Omental fat pad (tissue), 3 donors: ENCODE measurements at regions not wholly inside any gene's neighbourhood (a gene's known extent, or its start where the extent isn't known, plus 50 kb on each side); places are given as distances from the start of the nearest gene placed in this dataset.

Experiments used
- ATAC-seq: fragments of 150-250 bp; one replicate; pipeline ENCODE4 v1.9.1; 2016; ENCODE audit warnings: mild to moderate bottlenecking, moderate library complexity; ENCODE audit not compliant: low FRiP score
- DNase-seq: peaks from one replicate; pipeline ENCODE4 v3.0.0-alpha.2; 2019; ENCODE audit warnings: low spot score
- TF ChIP-seq, protein P1 (sequence below), 3 donors: fragments of 450-650 bp; IDR thresholded peaks; one replicate each; pipeline ENCODE4 v1.5.1; 2016 to 2017; ENCODE audit warnings: antibody characterized with exemption in 3 of 3, mild to moderate bottlenecking in 3 of 3, moderate library complexity in 2 of 3

DNA sequence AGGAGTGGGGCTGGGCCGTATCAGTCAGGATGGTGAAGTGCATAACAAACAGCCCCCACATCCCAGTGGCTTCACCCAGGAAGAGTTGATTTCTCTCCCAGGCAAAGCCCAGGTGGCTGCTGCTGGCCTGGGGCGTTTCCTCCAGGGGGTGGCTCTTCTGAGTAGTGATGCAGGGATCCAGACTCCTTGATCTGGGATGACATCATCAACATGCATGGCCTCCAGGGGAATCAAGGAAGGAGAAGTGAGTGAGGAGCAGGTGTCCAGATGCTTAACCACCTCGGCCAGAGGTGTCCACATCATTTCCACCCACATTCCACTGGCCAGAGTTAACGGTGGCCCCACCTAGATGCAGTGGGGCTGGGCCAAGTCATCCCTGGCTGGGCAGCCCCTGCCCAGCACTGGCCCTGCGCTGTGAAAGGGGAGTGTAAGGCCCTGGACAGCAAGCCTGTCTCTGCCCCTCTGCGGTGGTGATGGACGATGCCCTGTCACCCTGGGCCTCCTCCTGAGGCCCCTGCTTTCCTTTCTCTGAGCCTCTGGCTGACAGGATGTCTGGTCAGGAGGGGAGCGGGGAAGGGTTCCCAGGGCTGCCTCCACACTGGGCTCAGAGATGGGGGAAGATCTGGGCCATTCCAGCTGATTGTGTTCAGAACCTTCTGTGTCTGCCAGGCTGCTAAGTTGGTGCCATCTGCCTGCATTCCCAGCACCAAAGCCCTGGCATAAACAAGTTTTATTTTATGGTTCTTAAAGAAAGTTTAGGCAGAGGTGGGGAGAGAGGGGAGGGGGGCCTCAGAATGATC is 598.2 kb downstream of the MATN1 start:
- no peak for ATAC-seq
- TF ChIP-seq, protein P1, sequence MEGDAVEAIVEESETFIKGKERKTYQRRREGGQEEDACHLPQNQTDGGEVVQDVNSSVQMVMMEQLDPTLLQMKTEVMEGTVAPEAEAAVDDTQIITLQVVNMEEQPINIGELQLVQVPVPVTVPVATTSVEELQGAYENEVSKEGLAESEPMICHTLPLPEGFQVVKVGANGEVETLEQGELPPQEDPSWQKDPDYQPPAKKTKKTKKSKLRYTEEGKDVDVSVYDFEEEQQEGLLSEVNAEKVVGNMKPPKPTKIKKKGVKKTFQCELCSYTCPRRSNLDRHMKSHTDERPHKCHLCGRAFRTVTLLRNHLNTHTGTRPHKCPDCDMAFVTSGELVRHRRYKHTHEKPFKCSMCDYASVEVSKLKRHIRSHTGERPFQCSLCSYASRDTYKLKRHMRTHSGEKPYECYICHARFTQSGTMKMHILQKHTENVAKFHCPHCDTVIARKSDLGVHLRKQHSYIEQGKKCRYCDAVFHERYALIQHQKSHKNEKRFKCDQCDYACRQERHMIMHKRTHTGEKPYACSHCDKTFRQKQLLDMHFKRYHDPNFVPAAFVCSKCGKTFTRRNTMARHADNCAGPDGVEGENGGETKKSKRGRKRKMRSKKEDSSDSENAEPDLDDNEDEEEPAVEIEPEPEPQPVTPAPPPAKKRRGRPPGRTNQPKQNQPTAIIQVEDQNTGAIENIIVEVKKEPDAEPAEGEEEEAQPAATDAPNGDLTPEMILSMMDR (IDR thresholded peaks at IDR 0.05): no peak
- DNase-seq: no peak

DNA sequence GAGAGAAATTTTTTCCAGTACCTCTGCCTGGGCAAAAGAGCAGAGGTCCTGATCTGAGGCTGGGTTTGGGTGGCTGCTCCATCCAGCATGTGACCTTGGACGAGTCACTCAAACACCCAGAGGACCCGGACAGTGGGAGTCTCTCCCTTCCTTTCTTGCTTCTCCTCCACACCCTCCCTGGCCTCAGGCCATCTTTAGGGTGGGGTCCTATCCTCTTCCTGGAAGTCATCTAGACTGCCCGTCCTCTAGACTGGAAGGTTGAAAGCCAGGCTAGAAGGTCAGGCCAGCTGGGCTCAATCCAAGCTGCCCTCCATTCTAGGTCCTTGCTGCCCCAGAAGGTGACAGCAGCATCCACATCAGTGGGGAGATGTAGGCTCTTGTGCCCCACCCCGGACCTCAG is 599.5 kb downstream of the MATN1 start:
- no peak for ATAC-seq

DNA sequence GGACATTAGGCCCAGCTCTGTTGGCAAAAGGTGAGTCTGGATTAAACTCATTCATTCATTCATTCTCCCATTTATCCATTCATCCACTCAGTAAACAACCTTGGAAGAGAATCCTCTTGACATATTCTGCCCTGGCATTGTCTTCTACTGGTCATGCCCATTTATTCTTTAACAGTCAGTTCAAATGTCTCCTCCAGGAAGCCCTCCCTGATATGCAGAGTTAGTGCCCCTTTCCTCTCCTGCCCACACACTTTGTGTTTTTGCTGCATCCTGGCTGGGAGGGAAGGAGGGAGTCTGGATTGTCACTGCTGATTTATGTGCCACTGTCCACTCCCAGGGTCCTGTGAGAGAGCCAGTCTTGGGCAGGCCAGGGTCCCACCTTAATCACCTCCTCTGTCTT is 600.3 kb downstream of the MATN1 start:
- TF ChIP-seq, protein P1 (IDR thresholded peaks at IDR 0.05): no peak
- ATAC-seq: no peak
- no peak for DNase-seq

More for the DNA sequence above, 599.5 kb downstream of the MATN1 start:
- TF ChIP-seq, protein P1 (IDR thresholded peaks at IDR 0.05): no peak
- DNase-seq: no peak

DNA sequence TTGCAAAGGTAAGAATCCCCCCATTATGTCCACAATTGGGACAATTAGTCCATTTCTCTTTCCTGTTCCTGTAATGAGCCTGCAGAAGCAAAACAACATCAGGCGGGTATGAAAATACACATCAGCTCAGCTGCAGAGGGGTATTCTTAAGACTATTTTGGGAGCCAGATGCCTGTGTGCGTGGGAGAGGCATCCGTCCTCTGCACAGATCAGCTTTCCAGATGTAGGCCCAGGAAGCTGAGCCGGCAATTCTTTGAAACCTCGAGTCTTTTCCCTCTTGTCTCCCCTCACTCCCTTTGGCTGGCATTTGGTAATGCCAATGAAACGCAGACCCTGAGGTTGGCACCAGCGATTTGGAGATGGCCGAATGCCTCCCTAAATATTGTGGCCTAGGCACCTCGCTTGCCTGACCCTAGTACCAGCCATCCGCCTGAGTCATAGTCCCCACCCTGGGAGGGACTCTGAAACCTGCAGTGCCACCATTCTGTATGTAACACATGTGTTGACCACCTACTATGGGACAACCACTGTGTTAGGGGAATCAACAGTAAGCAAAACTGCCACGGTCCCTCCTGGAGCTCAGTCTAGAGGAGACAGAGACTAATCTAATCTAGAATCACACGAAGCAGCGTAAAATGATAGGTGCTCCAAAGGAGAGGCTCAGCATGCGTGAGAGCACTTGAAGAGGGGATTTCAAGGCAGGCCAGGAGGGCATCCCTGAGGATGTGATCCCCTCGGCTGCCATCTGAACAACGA is 603.0 kb downstream of the MATN1 start:
- ATAC-seq: no peak
- TF ChIP-seq, protein P1 (IDR thresholded peaks at IDR 0.05): no peak
- no peak for DNase-seq

DNA sequence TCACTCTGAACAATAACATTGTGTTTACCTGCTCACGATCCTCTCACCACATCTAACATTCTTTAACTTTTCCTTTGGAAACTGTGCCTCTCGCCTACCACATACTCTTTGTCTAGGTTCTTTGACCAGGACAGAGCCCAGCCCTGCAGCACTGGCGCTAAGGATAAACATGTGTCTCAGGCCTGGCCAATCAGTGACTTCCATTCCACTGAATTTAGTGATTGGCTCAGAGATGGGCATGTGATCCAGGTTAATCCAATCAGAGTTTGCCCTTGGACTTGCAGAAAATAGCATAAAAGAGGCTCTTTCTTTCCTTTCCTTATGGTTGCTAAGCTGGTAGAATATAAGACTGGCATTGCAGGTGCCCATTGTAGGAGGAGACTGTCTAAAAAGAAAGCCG is 605.7 kb downstream of the MATN1 start:
- ATAC-seq (no peak), DNase-seq (no peak)
- TF ChIP-seq, protein P1 (IDR thresholded peaks at IDR 0.05): no peak

DNA sequence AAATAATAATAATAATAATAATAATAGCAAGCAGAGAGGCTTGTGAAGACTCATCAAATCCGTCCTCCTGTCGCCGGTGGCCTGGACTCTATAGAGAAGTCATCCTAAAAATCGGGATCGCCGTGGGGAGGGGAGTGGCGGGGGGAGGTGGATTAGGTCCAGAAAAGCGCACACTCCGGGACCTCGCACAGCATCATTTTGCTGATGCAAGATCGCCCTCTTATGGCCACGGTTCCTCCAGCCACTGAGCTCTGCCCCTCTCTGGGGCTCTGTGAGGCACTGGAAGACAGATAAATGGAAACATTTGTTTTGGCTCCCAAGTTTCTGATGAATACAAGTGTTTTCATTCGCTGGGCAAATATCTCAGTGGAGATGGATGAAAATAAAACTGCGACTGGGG is 612.0 kb downstream of the MATN1 start:
- DNase-seq (no peak), ATAC-seq (no peak)
- TF ChIP-seq, protein P1 (IDR thresholded peaks at IDR 0.05): no peak
